GM12891 (cell line): ENCODE measurements at regions not wholly inside any gene's neighbourhood (a gene's known extent, or its start where the extent isn't known, plus 50 kb on each side); places are given as distances from the start of the nearest gene placed in this dataset.

ENCODE experiments used
- POLR2A ChIP-seq: IDR thresholded peaks from 2 replicates; pipeline ENCODE4 v1.6.1; 2011; ENCODE audit warnings: low read depth, low read length, control low read depth
- POLR2AphosphoS5 ChIP-seq: IDR thresholded peaks from 2 replicates; pipeline ENCODE4 v1.6.1; 2011; ENCODE audit warnings: low read depth, low read length, control low read depth
- TAF1 ChIP-seq: IDR thresholded peaks from 2 replicates; pipeline ENCODE4 v1.6.1; 2011; ENCODE audit warnings: low read depth, low read length, control low read depth

- no peak for TF ChIP-seq POLR2AphosphoS5
- no peak for TF ChIP-seq TAF1
- no peak for TF ChIP-seq POLR2A
Measured at GRCh38 chr6:160808263-160808662, 106.2 kb downstream of the PLG start.
